ENCODE measurements at regions not wholly inside any gene's neighbourhood (a gene's known extent, or its start where the extent isn't known, plus 50 kb on each side); places are given as distances from the start of the nearest gene placed in this dataset.

DNA sequence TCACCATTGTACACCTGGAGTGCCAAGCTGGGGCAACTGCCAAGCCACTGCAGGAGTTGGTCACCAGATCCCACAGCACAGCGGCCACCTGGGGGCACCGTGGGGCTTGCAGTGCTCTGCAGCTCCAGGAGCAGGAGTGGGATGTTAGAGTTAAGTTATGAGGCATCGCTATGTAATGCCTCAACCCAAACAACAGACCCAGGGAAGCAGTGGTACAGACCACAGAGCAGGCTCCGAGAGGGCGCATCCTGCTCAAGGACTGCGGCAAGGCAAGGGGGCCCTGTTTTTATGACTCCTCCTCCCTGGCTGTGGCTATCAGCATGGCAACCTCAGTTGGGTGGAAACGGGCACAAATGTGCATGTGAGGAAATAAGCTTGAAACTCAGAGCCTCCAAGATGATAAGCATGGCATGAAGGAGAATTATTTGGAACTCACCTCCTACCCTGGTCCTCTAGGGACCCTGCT lies 63.1 kb downstream of the ARL6IP4 start:
- no peak overlapping the region for H3K4me2 ChIP-seq (ENCODE audit: insufficient read depth, insufficient read length, low read length)
- DNase-seq = peak; percentile 80
- H4K5ac ChIP-seq (ENCODE audit: insufficient read length, low read depth, low read length) = no peak overlapping the region
- no peak overlapping the region for H3K9ac ChIP-seq (ENCODE audit: extremely low read depth, insufficient read length, low read length)
- H3T11ph ChIP-seq (ENCODE audit: low read length) = no peak overlapping the region
- no peak overlapping the region for H2BK12ac ChIP-seq (ENCODE audit: insufficient read length, low read depth, low read length)
- H2BK120ac ChIP-seq (ENCODE audit: low read depth, low read length, poor library complexity, severe bottlenecking) = no peak overlapping the region
- H3K4me3 Mint-ChIP-seq = no peak overlapping the region
- H3K27me3 Mint-ChIP-seq (ENCODE audit: low read depth) = peaks cover 11% of the 10 kb centered on the region
- H3K14ac ChIP-seq (ENCODE audit: insufficient read depth, low read length) = no peak overlapping the region
- H3K27me3 ChIP-seq (ENCODE audit: insufficient read depth, low read length) = no peaks in the 10 kb centered on the region
- no peak overlapping the region for H2AK5ac ChIP-seq (ENCODE audit: insufficient read length, low read length)
- TF ChIP-seq CTCF (conservative IDR thresholded peaks at IDR 0.05) = peak; percentile 61
- H3K9me3 ChIP-seq (ENCODE audit: control insufficient read depth, low read depth, low read length) = no peaks in the 10 kb centered on the region
- H3K18ac ChIP-seq (ENCODE audit: insufficient read length, low read depth, low read length) = no peak overlapping the region
- no peak overlapping the region for H2AFZ ChIP-seq (ENCODE audit: low read length)
- no peaks in the 10 kb centered on the region; a peak in 1 of 4 replicates for H3K4me1 Mint-ChIP-seq
- no peaks in the 10 kb centered on the region for H4K20me1 ChIP-seq (ENCODE audit: control insufficient read depth, insufficient read depth, insufficient read length)
- H3K9me3 Mint-ChIP-seq = no peaks in the 10 kb centered on the region; a peak in 1 of 5 replicates
- H2BK20ac ChIP-seq (ENCODE audit: low read depth, low read length, poor library complexity, severe bottlenecking) = no peak overlapping the region
- H3K23me2 ChIP-seq (ENCODE audit: insufficient read length, low read depth, low read length, poor library complexity, severe bottlenecking) = no peaks in the 10 kb centered on the region
- no peaks in the 10 kb centered on the region for H3K4me1 ChIP-seq (ENCODE audit: insufficient read depth, low read length)
- H3K79me1 ChIP-seq (ENCODE audit: insufficient read depth, low read depth, low read length, poor library complexity, severe bottlenecking) = no peaks in the 10 kb centered on the region
- no peak overlapping the region for H3K56ac ChIP-seq (ENCODE audit: insufficient read length, low read depth, low read length)
- H4K91ac ChIP-seq (ENCODE audit: insufficient read length, low read depth, low read length) = no peak overlapping the region
- H3K4ac ChIP-seq (ENCODE audit: low read depth, low read length) = no peak overlapping the region
- no peak overlapping the region for H3K23ac ChIP-seq (ENCODE audit: insufficient read length, low read depth, low read length)
- H3K79me2 ChIP-seq (ENCODE audit: insufficient read depth, low read length) = no peaks in the 10 kb centered on the region
- no peak overlapping the region; a peak in 1 of 7 replicates for H3K27ac Mint-ChIP-seq
- no peaks in the 10 kb centered on the region for H3K36me3 Mint-ChIP-seq (ENCODE audit: insufficient read depth in 1 of 3, low read depth in 3 of 3)
- no peak overlapping the region for H3K27ac ChIP-seq (ENCODE audit: insufficient read length, low read depth, low read length)
- H4K8ac ChIP-seq (replicated peaks; ENCODE audit: insufficient read length, low read depth, low read length) = no peak overlapping the region
- no peak overlapping the region for H2BK5ac ChIP-seq (ENCODE audit: insufficient read length, low read length)
- WGBS (ENCODE audit: extremely low coverage, insufficient read length, low lambda C conversion rate) = no CpG with 5 or more reads among the region's 7 CpGs
- no peak overlapping the region for H2BK15ac ChIP-seq (ENCODE audit: low read depth, low read length)
